Ovary (tissue), 3 donors: ENCODE measurements at regions not wholly inside any gene's neighbourhood (a gene's known extent, or its start where the extent isn't known, plus 50 kb on each side); places are given as distances from the start of the nearest gene placed in this dataset.

ENCODE experiments used
- CTCF ChIP-seq, 3 donors: fragments of 450-650 bp in 2 of 3; fragments of 200-600 bp in 1 of 3; IDR thresholded peaks; one replicate each; pipeline versions ENCODE4 v1.5.1 to v1.8.0; 2016 to 2022; ENCODE audit warnings: antibody characterized with exemption in 3 of 3, mild to moderate bottlenecking in 1 of 3
- EP300 ChIP-seq: sonication (generic); formaldehyde crosslinking; IDR thresholded peaks from one replicate; pipeline ENCODE4 v1.6.1; 2017; ENCODE audit warnings: antibody characterized with exemption
- donor health status: DM: no; HTN: no; CAD: no.

GRCh38 chr14:89730687-89731086 is 223.8 kb downstream of the EFCAB11 start:
- TF ChIP-seq EP300 (no peak), CTCF (IDR thresholded peaks at IDR 0.05) (no peak)
